Panc1 (cell line): ENCODE measurements at regions not wholly inside any gene's neighbourhood (a gene's known extent, or its start where the extent isn't known, plus 50 kb on each side); places are given as distances from the start of the nearest gene placed in this dataset.
A peak's percentile ranks its signal among the peaks of the same experiment; 100 is the strongest.

Experiments used
- ATAC-seq: fragments of 200-7000 bp; cut with Tn5 transposase; 2 replicates; pipeline ENCODE4 v1.9.1; 2020; ENCODE audit warnings: mild to moderate bottlenecking, moderate library complexity
- BruUV-seq: library from RNA; stranded (reverse); fragments of 400-500 nt; replicated peaks from 2 replicates; lab custom pipeline; 2021; lab: Mats Ljungman, UMichigan
- CTCF ChIA-PET: fragments of 300-600 bp; sonication (Branson Sonifier 250); formaldehyde crosslinking; loops from one replicate; lab custom pipeline; 2022; ENCODE audit warnings: antibody characterized with exemption; lab: Charles Lee
- POLR2A ChIA-PET: fragments of 300-600 bp; sonication (Branson Sonifier 250); formaldehyde crosslinking; loops from one replicate; lab custom pipeline; 2022; ENCODE audit warnings: antibody characterized with exemption; lab: Charles Lee
- DNase-seq: peaks from one replicate; pipeline ENCODE4 v3.0.0-alpha.2; 2010; ENCODE audit warnings: low read depth, low spot score
- H3K27ac ChIP-seq: 2 replicates; pipeline ENCODE4 v1.5.1; 2011; ENCODE audit warnings: mild to moderate bottlenecking, low read length, inconsistent platforms
- H3K27me3 ChIP-seq: fragments of 200-500 bp; sonication (Bioruptor generic); 2 replicates; pipeline ENCODE4 v1.6.0; 2014; ENCODE audit warnings: low read length, inconsistent platforms; ENCODE audit not compliant: control insufficient read depth, insufficient read depth
- H3K36me3 ChIP-seq: fragments of 200-500 bp; sonication (Bioruptor generic); 2 replicates; pipeline ENCODE4 v1.5.1; 2014; ENCODE audit warnings: inconsistent platforms, mild to moderate bottlenecking, low read length, moderate library complexity; ENCODE audit not compliant: control insufficient read depth, insufficient read depth
- H3K4me1 ChIP-seq: 2 replicates; pipeline ENCODE4 v1.5.1; 2011; ENCODE audit warnings: inconsistent platforms, mild to moderate bottlenecking, low read length, moderate library complexity; ENCODE audit not compliant: control insufficient read depth, insufficient read depth
- H3K4me3 ChIP-seq, 2 experiments: 2 replicates each; pipeline ENCODE4 v1.5.1; 2011 to 2012; ENCODE audit warnings: low read depth in 2 of 2, low read length in 2 of 2, mild to moderate bottlenecking in 2 of 2, inconsistent platforms in 1 of 2, moderate library complexity in 1 of 2
- H3K9me3 ChIP-seq: fragments of 200-500 bp; sonication (Bioruptor generic); 2 replicates; pipeline ENCODE4 v1.5.1; 2014; ENCODE audit warnings: low read depth, mild to moderate bottlenecking, inconsistent platforms, low read length, moderate library complexity; ENCODE audit not compliant: control insufficient read depth, insufficient read depth
- CTCF ChIP-seq: fragments of 450-650 bp; IDR thresholded peaks from 2 replicates; pipeline ENCODE4 v1.5.1; 2017; ENCODE audit warnings: mild to moderate bottlenecking
- POLR2AphosphoS5 ChIP-seq: IDR thresholded peaks from 2 replicates; pipeline ENCODE4 v1.6.1; 2012; ENCODE audit warnings: mild to moderate bottlenecking, low read depth, low read length, moderate library complexity
- REST ChIP-seq, 2 experiments: IDR thresholded peaks; 2 replicates each; pipeline ENCODE4 v1.6.1; 2011 to 2012; ENCODE audit warnings: low read depth in 2 of 2, control low read depth in 1 of 2, low read length in 1 of 2, mild to moderate bottlenecking in 1 of 2, moderate library complexity in 1 of 2; ENCODE audit not compliant: insufficient read depth in 1 of 2
- SIN3A ChIP-seq: IDR thresholded peaks from 2 replicates; pipeline ENCODE4 v1.6.1; 2012; ENCODE audit warnings: low read depth, mild to moderate bottlenecking, low read length, moderate library complexity, borderline replicate concordance; ENCODE audit not compliant: insufficient read depth
- TCF7L2 ChIP-seq: IDR thresholded peaks from 2 replicates; pipeline ENCODE4 v1.6.1; 2011; ENCODE audit warnings: mild to moderate bottlenecking, low read depth, low read length, inconsistent platforms
- in situ Hi-C: cut with HindIII; loops from 2 replicates; pipeline ENCODE4 v1.10.0; 2016; ENCODE audit warnings: low sequenced_read_pairs, low pct_unique_long_range_greater_than_20kb
- intact Hi-C: fragments of 100-400 bp; cut with micrococcal nuclease; formaldehyde crosslinking; loops from one replicate; pipeline ENCODE4 v1.10.0; 2022; ENCODE audit not compliant: unreplicated experiment

DNA sequence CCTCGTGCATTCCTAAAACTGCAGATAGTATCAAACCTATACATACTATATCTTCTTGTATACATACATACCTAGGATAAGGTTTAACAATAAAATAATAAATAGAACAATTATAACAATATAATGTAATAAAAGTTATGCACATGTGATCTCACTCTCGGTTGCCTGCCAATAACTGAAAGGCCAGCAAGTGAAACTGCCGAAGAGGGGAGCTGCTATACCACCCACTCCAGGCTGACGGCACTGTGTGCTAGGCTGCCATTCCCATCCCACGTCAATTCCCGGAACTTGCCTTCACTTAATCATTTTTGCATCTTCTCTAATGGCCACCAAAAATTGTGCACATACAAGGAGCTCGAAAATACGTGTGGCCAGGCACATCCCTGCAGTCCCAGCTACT lies 451.1 kb upstream of the FAT1 start:
- Histone ChIP-seq H3K36me3 (no peaks in the 10 kb centered on the region), H3K9me3 (no peaks in the 10 kb centered on the region), H3K4me1 (no peaks in the 10 kb centered on the region), H3K4me3 (no peak overlapping the region), H3K27ac (no peak overlapping the region), H3K27me3 (no peaks in the 10 kb centered on the region)
- intact Hi-C loops, result no loop called here
- ATAC-seq (no peak), DNase-seq (no peak)
- TF ChIP-seq SIN3A, result no peak
- no peak for TF ChIP-seq POLR2AphosphoS5
- no peak for TF ChIP-seq REST (IDR thresholded peaks at IDR 0.05; ENCODE audit: insufficient read depth in 1 of 2, low read depth in 2 of 2, low read length in 1 of 2)
- TF ChIP-seq CTCF, result no peak
- no peak for TF ChIP-seq TCF7L2
- in situ Hi-C loops, result no loop called here
- BruUV-seq, result no TSS peak
- CTCF ChIA-PET, result no interaction called here
- POLR2A ChIA-PET, result no interaction called here

GRCh38 chr4:187175197-187175596 lies 451.5 kb upstream of the FAT1 start:
- no peaks in the 10 kb centered on the region for H3K36me3 ChIP-seq
- no peak for ATAC-seq
- no TSS peak for BruUV-seq
- no peaks in the 10 kb centered on the region for H3K9me3 ChIP-seq
- intact Hi-C loops (no loop called here), in situ Hi-C loops (no loop called here)
- TF ChIP-seq POLR2AphosphoS5, result no peak
- TF ChIP-seq REST (IDR thresholded peaks at IDR 0.05; ENCODE audit: insufficient read depth in 1 of 2, low read depth in 2 of 2, low read length in 1 of 2), result peak in 1 of 2 experiments; percentile 23; a peak in 1 of 4 replicates
- peak; percentile 22 for TF ChIP-seq CTCF
- no peak for TF ChIP-seq SIN3A
- CTCF ChIA-PET, result no interaction called here
- H3K27ac ChIP-seq, result no peak overlapping the region
- POLR2A ChIA-PET, result no interaction called here
- no peaks in the 10 kb centered on the region for H3K4me1 ChIP-seq
- H3K4me3 ChIP-seq, result no peak overlapping the region
- no peak for DNase-seq
- H3K27me3 ChIP-seq, result no peaks in the 10 kb centered on the region
